Gastroesophageal sphincter (tissue), 4 donors: ENCODE measurements at regions not wholly inside any gene's neighbourhood (a gene's known extent, or its start where the extent isn't known, plus 50 kb on each side); places are given as distances from the start of the nearest gene placed in this dataset.

Experiments used
- ATAC-seq: fragments of 150-250 bp; one replicate; pipeline ENCODE4 v1.9.1; 2016; ENCODE audit warnings: mild to moderate bottlenecking, moderate library complexity
- H3K27ac ChIP-seq, 4 donors: fragments of 200-600 bp; sonication (generic) in 3 of 4; 1 replicate in 3 of 4; 2 replicates in 1 of 4; pipeline ENCODE4 v1.5.1; 2016 to 2019
- H3K27me3 ChIP-seq: fragments of 200-600 bp; sonication (generic); one replicate; pipeline ENCODE4 v1.5.1; 2019
- H3K36me3 ChIP-seq, 2 donors: fragments of 200-600 bp; sonication (generic); one replicate each; pipeline ENCODE4 v1.5.1; 2019; ENCODE audit warnings: control low read depth in 1 of 2
- H3K4me1 ChIP-seq, 3 donors: fragments of 200-600 bp; sonication (generic); 1 replicate in 2 of 3; 2 replicates in 1 of 3; pipeline ENCODE4 v1.5.1; 2016 to 2019; ENCODE audit warnings: control low read depth in 2 of 3
- H3K4me3 ChIP-seq, 2 donors: fragments of 200-600 bp; sonication (generic); one replicate each; pipeline ENCODE4 v1.5.1; 2019; ENCODE audit warnings: mild to moderate bottlenecking in 1 of 2, moderate library complexity in 1 of 2
- H3K9me3 ChIP-seq, 3 donors: fragments of 200-600 bp; sonication (generic); one replicate each; pipeline ENCODE4 v1.5.1; 2017 to 2019; ENCODE audit warnings: control low read depth in 2 of 3
- CTCF ChIP-seq, 4 experiments: fragments of 200-600 bp in 2 of 4; fragments of 450-650 bp in 2 of 4; sonication (generic) in 1 of 4; IDR thresholded peaks; one replicate each; pipeline ENCODE4 v1.5.1; 2017 to 2019; ENCODE audit warnings: antibody characterized with exemption in 4 of 4, mild to moderate bottlenecking in 2 of 4, moderate library complexity in 2 of 4
- EP300 ChIP-seq: sonication (generic); formaldehyde crosslinking; IDR thresholded peaks from one replicate; pipeline ENCODE4 v1.6.1; 2017; ENCODE audit warnings: antibody characterized with exemption, mild to moderate bottlenecking
- POLR2A ChIP-seq, 2 donors: fragments of 450-650 bp; IDR thresholded peaks; one replicate each; pipeline ENCODE4 v1.6.1; 2017; ENCODE audit warnings: antibody characterized with exemption in 2 of 2, mild to moderate bottlenecking in 2 of 2, moderate library complexity in 1 of 2
- POLR2AphosphoS5 ChIP-seq: sonication (generic); formaldehyde crosslinking; IDR thresholded peaks from one replicate; pipeline ENCODE4 v1.6.1; 2017; ENCODE audit warnings: antibody characterized with exemption
- whole genome bisulfite sequencing, 2 donors: methylation state at CpG; one replicate each; pipeline ENCODE4 v1.1.5; 2018; ENCODE audit warnings: low coverage in 1 of 2; 5-methylcytosine and 5-hydroxymethylcytosine counted together

GRCh38 chr17:77364941-77365583 lies 224.3 kb downstream of the SEC14L1 start:
- 100% methylated on average over 1 to 6 of the region's 8 CpGs for WGBS, 2 donors
- Histone ChIP-seq H3K9me3 (no peaks in the 10 kb centered on the region), H3K27me3 (no peaks in the 10 kb centered on the region), H3K36me3 (no peaks in the 10 kb centered on the region), H3K4me1 (peaks cover 0 to 56% (median 18%) of the 10 kb centered on the region in 3 donors), H3K4me3 (no peak overlapping the region), H3K27ac (peak overlapping the region in 3 of 4 donors; percentile 71 to 79 (median 77))
- TF ChIP-seq POLR2AphosphoS5 (no peak), POLR2A (IDR thresholded peaks at IDR 0.05) (no peak), CTCF (IDR thresholded peaks at IDR 0.05) (no peak), EP300 (no peak)
- no peak for ATAC-seq

- WGBS, 2 donors: 19 to 87% methylated on average over 3 to 7 of the region's 11 CpGs
- H3K4me3 ChIP-seq: no peak overlapping the region
- peaks cover 0 to 62% (median 18%) of the 10 kb centered on the region in 3 donors for H3K4me1 ChIP-seq
- ATAC-seq: peak; percentile 83
- no peaks in the 10 kb centered on the region for H3K9me3 ChIP-seq
- no peaks in the 10 kb centered on the region for H3K27me3 ChIP-seq
- TF ChIP-seq EP300 (no peak), POLR2A (IDR thresholded peaks at IDR 0.05) (no peak), CTCF (IDR thresholded peaks at IDR 0.05) (no peak), POLR2AphosphoS5 (peak; percentile 72)
- no peaks in the 10 kb centered on the region for H3K36me3 ChIP-seq
- peak overlapping the region in 3 of 4 donors; percentile 71 to 79 (median 77) for H3K27ac ChIP-seq
Observed at GRCh38 chr17:77365584-77366186, 224.9 kb downstream of the SEC14L1 start.

- no peaks in the 10 kb centered on the region for H3K9me3 ChIP-seq
- no peak for ATAC-seq
- peak overlapping the region in 3 of 4 donors; percentile 71 to 79 (median 77) for H3K27ac ChIP-seq
- H3K36me3 ChIP-seq: no peaks in the 10 kb centered on the region
- TF ChIP-seq POLR2AphosphoS5 (no peak), EP300 (no peak), CTCF (IDR thresholded peaks at IDR 0.05) (no peak), POLR2A (IDR thresholded peaks at IDR 0.05) (no peak)
- H3K4me3 ChIP-seq: no peak overlapping the region
- 47 to 100% methylated on average over 1 to 4 of the region's 5 CpGs for whole genome bisulfite sequencing, 2 donors
- H3K27me3 ChIP-seq: no peaks in the 10 kb centered on the region
- H3K4me1 ChIP-seq: peaks cover 0 to 67% (median 21%) of the 10 kb centered on the region in 3 donors
Observed at GRCh38 chr17:77366206-77366557, 225.4 kb downstream of the SEC14L1 start.

- WGBS, 2 donors: 22 to 58% methylated on average over 3 to 4 of the region's 8 CpGs
- peak overlapping the region in 3 of 4 donors; percentile 71 to 79 (median 77) for H3K27ac ChIP-seq
- no peak overlapping the region for H3K4me3 ChIP-seq
- no peak for ATAC-seq
- TF ChIP-seq CTCF (IDR thresholded peaks at IDR 0.05): no peak
- H3K9me3 ChIP-seq: no peaks in the 10 kb centered on the region
- no peaks in the 10 kb centered on the region for H3K27me3 ChIP-seq
- H3K4me1 ChIP-seq: peaks cover 2 to 72% (median 26%) of the 10 kb centered on the region in 3 donors
- H3K36me3 ChIP-seq: no peaks in the 10 kb centered on the region
Observed at GRCh38 chr17:77366558-77367245, 225.9 kb downstream of the SEC14L1 start.
